Mammary epithelial cell (primary cell): ENCODE measurements at regions not wholly inside any gene's neighbourhood (a gene's known extent, or its start where the extent isn't known, plus 50 kb on each side); places are given as distances from the start of the nearest gene placed in this dataset.

Source experiments
- CTCF ChIP-seq, 2 donors: IDR thresholded peaks in 1 of 2; conservative IDR thresholded peaks in 1 of 2; 2 replicates each; pipeline ENCODE4 v1.5.1; 2011 to 2012; ENCODE audit warnings: inconsistent platforms in 2 of 2, low read length in 2 of 2, mild to moderate bottlenecking in 2 of 2, control low read depth in 1 of 2, low read depth in 1 of 2; ENCODE audit not compliant: insufficient read depth in 1 of 2; ENCODE audit errors: extremely low read depth in 1 of 2
- EZH2 ChIP-seq: IDR thresholded peaks from 2 replicates; pipeline ENCODE4 v1.6.1; 2012; ENCODE audit warnings: low read length, inconsistent platforms, borderline replicate concordance

- TF ChIP-seq EZH2: no peak
- no peak for TF ChIP-seq CTCF (conservative IDR thresholded peaks at IDR 0.05 in 1 of 2, IDR thresholded peaks at IDR 0.05 in 1 of 2; ENCODE audit: extremely low read depth in 1 of 2, insufficient read depth in 1 of 2, low read depth in 1 of 2, low read length in 2 of 2)
Measured at GRCh38 chrX:2576793-2577192, 76.0 kb upstream of the DHRSX start.
